ENCODE measurements at regions not wholly inside any gene's neighbourhood (a gene's known extent, or its start where the extent isn't known, plus 50 kb on each side); places are given as distances from the start of the nearest gene placed in this dataset.

DNA sequence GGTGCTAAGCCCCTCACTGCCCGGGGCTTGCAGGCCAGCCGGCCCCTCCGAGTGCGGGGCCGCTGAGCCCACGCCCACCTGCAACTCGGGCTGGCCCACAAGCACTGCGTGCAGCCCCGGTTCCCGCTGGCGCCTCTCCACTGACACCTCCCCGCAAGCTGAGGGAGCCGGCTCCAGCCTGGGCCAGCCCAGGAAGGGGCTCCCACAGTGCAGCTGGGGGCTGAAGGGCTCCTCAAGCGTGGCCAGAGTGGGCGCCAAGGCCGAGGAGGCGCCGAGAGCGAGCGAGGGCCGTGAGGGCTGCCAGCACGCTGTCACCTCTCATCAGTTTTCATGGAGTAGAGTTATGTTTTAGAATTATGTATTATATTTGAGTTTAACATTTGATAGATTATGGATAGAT lies 176.5 kb upstream of the FAM78B start:
- no peaks in the 10 kb centered on the region for H4K20me1 ChIP-seq (ENCODE audit: insufficient read depth, low read length)
- H3K4me3 Mint-ChIP-seq (ENCODE audit: unreplicated experiment) = no peak overlapping the region
- no peaks in the 10 kb centered on the region for H3K79me2 ChIP-seq (ENCODE audit: insufficient read depth, low read length)
- H3K36me3 Mint-ChIP-seq (ENCODE audit: low read depth, unreplicated experiment) = no peaks in the 10 kb centered on the region
- DNase-seq (ENCODE audit: low read depth) (no peak), FAIRE-seq (no peak)
- no peak overlapping the region for H3K27ac ChIP-seq (ENCODE audit: low read depth, low read length)
- H3K4me3 ChIP-seq (ENCODE audit: insufficient read depth, low read depth, low read length) = no peak overlapping the region
- H3K9me3 Mint-ChIP-seq (ENCODE audit: unreplicated experiment) = peaks cover 4% of the 10 kb centered on the region
- no peaks in the 10 kb centered on the region for H3K4me1 Mint-ChIP-seq (ENCODE audit: low read depth, unreplicated experiment)
- no peak overlapping the region for H2AFZ ChIP-seq (ENCODE audit: low read depth, low read length)
- peaks cover 3% of the 10 kb centered on the region for H3K27me3 Mint-ChIP-seq (ENCODE audit: low read depth, unreplicated experiment)
- TF ChIP-seq EZH2 (IDR thresholded peaks at IDR 0.05; ENCODE audit: insufficient read depth, low read length) = no peak
- no peak for TF ChIP-seq CTCF (IDR thresholded peaks at IDR 0.05; ENCODE audit: insufficient read depth, low read depth, low read length)
- H3K9me3 ChIP-seq (ENCODE audit: insufficient read depth, low read depth, low read length) = no peaks in the 10 kb centered on the region
- no peaks in the 10 kb centered on the region for H3K4me1 ChIP-seq (ENCODE audit: insufficient read depth, low read length)
- no peak overlapping the region for H3K4me2 ChIP-seq (ENCODE audit: low read length)
- H3K9ac ChIP-seq (ENCODE audit: low read length) = no peak overlapping the region
- no peaks in the 10 kb centered on the region for H3K27me3 ChIP-seq (ENCODE audit: insufficient read depth, low read length)
- no peak overlapping the region for H3K27ac Mint-ChIP-seq (ENCODE audit: unreplicated experiment)
- H3K36me3 ChIP-seq (ENCODE audit: insufficient read depth, low read length) = no peaks in the 10 kb centered on the region

GRCh38 chr1:166350490-166350889 lies 183.7 kb upstream of the FAM78B start:
- no peaks in the 10 kb centered on the region for H3K36me3 Mint-ChIP-seq (ENCODE audit: low read depth, unreplicated experiment)
- H3K9ac ChIP-seq (ENCODE audit: low read length) = no peak overlapping the region
- no peak overlapping the region for H3K27ac Mint-ChIP-seq (ENCODE audit: unreplicated experiment)
- H3K79me2 ChIP-seq (ENCODE audit: insufficient read depth, low read length) = no peaks in the 10 kb centered on the region
- no peak for TF ChIP-seq CTCF (IDR thresholded peaks at IDR 0.05; ENCODE audit: insufficient read depth, low read depth, low read length)
- TF ChIP-seq EZH2 (IDR thresholded peaks at IDR 0.05; ENCODE audit: insufficient read depth, low read length) = no peak
- H3K9me3 Mint-ChIP-seq (ENCODE audit: unreplicated experiment) = peaks cover 2% of the 10 kb centered on the region
- H3K36me3 ChIP-seq (ENCODE audit: insufficient read depth, low read length) = no peaks in the 10 kb centered on the region
- no peaks in the 10 kb centered on the region for H4K20me1 ChIP-seq (ENCODE audit: insufficient read depth, low read length)
- no peaks in the 10 kb centered on the region for H3K27me3 Mint-ChIP-seq (ENCODE audit: low read depth, unreplicated experiment)
- H3K4me1 ChIP-seq (ENCODE audit: insufficient read depth, low read length) = no peaks in the 10 kb centered on the region
- H3K27me3 ChIP-seq (ENCODE audit: insufficient read depth, low read length) = no peaks in the 10 kb centered on the region
- no peak for DNase-seq (ENCODE audit: low read depth)
- no peak overlapping the region for H2AFZ ChIP-seq (ENCODE audit: low read depth, low read length)
- no peaks in the 10 kb centered on the region for H3K4me1 Mint-ChIP-seq (ENCODE audit: low read depth, unreplicated experiment)
- FAIRE-seq = no peak
- no peak overlapping the region for H3K27ac ChIP-seq (ENCODE audit: low read depth, low read length)
- H3K9me3 ChIP-seq (ENCODE audit: insufficient read depth, low read depth, low read length) = no peaks in the 10 kb centered on the region
- no peak overlapping the region for H3K4me2 ChIP-seq (ENCODE audit: low read length)
- H3K4me3 Mint-ChIP-seq (ENCODE audit: unreplicated experiment) = no peak overlapping the region
- H3K4me3 ChIP-seq (ENCODE audit: insufficient read depth, low read depth, low read length) = no peak overlapping the region

DNA sequence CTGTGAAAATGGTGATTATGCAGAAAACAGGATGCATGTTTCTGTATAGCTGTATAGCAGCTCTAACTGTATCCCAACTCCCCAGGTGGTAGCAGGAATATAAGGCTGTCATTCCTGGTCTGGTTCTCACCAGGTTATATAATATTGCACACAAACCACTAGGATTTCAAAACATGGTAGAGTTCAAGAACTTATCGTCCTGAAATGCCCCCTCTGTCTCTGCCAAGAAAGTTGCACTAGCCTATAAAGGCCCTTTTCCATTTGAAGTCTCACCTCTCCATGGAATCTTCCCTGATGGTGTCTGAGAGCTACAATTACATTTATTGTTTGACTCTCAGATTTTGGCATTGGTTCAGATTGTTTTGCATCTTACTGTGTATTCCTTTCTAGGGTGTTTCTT lies 184.9 kb upstream of the FAM78B start:
- H3K27ac ChIP-seq (ENCODE audit: low read depth, low read length) = no peak overlapping the region
- Mint-ChIP-seq H3K9me3 (ENCODE audit: unreplicated experiment) (peaks cover 2% of the 10 kb centered on the region), H3K4me3 (ENCODE audit: unreplicated experiment) (no peak overlapping the region), H3K27ac (ENCODE audit: unreplicated experiment) (no peak overlapping the region), H3K4me1 (ENCODE audit: low read depth, unreplicated experiment) (no peaks in the 10 kb centered on the region), H3K36me3 (ENCODE audit: low read depth, unreplicated experiment) (no peaks in the 10 kb centered on the region), H3K27me3 (ENCODE audit: low read depth, unreplicated experiment) (no peaks in the 10 kb centered on the region)
- H3K4me2 ChIP-seq (ENCODE audit: low read length) = no peak overlapping the region
- no peak overlapping the region for H3K9ac ChIP-seq (ENCODE audit: low read length)
- no peak overlapping the region for H2AFZ ChIP-seq (ENCODE audit: low read depth, low read length)
- no peaks in the 10 kb centered on the region for H3K27me3 ChIP-seq (ENCODE audit: insufficient read depth, low read length)
- FAIRE-seq (no peak), DNase-seq (ENCODE audit: low read depth) (no peak)
- H3K4me3 ChIP-seq (ENCODE audit: insufficient read depth, low read depth, low read length) = no peak overlapping the region
- H3K4me1 ChIP-seq (ENCODE audit: insufficient read depth, low read length) = no peaks in the 10 kb centered on the region
- TF ChIP-seq CTCF (IDR thresholded peaks at IDR 0.05; ENCODE audit: insufficient read depth, low read depth, low read length) (no peak), EZH2 (IDR thresholded peaks at IDR 0.05; ENCODE audit: insufficient read depth, low read length) (no peak)
- H3K36me3 ChIP-seq (ENCODE audit: insufficient read depth, low read length) = no peaks in the 10 kb centered on the region
- H3K9me3 ChIP-seq (ENCODE audit: insufficient read depth, low read depth, low read length) = no peaks in the 10 kb centered on the region
- H3K79me2 ChIP-seq (ENCODE audit: insufficient read depth, low read length) = no peaks in the 10 kb centered on the region
- H4K20me1 ChIP-seq (ENCODE audit: insufficient read depth, low read length) = no peaks in the 10 kb centered on the region
